ENCODE measurements at regions not wholly inside any gene's neighbourhood (a gene's known extent, or its start where the extent isn't known, plus 50 kb on each side); places are given as distances from the start of the nearest gene placed in this dataset.

DNA sequence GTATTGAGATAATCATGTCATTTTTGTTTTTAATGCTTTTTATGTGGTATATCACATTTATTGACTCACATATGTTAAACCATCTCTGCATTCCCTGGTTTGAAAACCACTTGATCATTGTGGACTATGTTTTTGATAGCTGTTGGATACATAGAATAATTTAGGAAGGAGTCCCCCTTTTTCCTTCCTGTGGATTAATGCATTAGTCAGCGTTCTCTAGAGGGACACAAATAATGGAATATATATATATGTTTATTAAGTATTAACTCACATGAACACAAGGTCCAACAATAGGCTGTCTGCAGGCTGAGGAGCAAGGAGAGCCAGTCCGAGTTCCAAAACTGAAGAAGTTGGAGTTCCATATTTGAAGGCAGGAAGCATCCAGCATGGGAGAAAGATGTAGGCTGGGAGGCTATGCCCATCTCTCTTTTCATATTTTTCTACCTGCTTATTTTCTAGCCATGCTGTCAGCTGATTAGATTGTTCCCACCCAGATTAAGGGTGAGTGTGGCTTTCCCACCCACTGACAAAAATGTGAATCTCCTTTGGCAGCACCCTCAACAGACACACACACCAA is 123.8 kb downstream of the ZNF280B start (continued):
- TF ChIP-seq MAZ (IDR thresholded peaks at IDR 0.05; ENCODE audit: borderline replicate concordance, low read depth, low read length) (no peak), GATA3 (IDR thresholded peaks at IDR 0.05; ENCODE audit: borderline replicate concordance) (no peak), HOXB5 (CRISPR knock-in tag; IDR thresholded peaks at IDR 0.05) (no peak), NR3C1 (IDR thresholded peaks at IDR 0.05) (no peak)

DNA sequence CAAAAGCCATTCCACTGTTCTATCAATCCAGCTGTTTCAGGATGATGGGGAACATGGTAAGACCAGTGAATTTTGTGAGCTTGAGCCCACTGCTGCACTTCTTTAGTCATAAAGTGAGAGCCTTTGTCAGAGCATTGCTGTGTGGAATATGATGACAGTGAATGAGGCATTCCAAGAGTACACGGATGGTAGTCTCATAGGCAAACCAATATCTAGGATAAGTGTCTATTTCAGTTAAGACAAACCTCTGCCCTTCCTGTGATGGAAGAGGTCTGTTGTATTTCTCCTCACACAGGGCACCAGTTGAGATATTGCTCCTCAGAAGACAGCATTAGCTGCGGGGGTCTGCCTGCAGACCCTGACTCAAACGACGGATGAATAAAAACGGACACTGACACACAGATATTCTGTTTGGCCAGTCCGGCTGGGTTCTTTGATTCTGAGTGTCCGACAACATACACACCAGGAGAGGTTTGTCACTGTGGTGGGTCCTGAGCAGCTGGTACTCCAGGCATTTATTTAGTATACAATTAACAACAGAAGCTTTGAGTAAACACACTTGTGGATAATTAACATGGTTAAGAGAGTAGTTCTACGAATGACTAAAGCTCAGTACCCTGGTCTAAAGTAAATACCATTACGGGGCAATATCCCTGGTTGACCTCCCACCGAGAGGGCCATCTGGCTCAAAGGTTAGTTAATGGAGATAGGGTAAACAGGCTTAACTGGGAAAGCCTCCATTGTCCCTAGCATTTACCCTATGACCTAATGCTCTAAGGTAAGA is 121.7 kb downstream of the ZNF280B start:
- ChIA-PET POLR2A (no interaction called here), CTCF (no interaction called here)
- Histone ChIP-seq H3K4me1 (no peaks in the 10 kb centered on the region), H3K9me3 (no peaks in the 10 kb centered on the region), H3K4me2 (no peak overlapping the region), H3K27ac (no peak overlapping the region), H3K4me3 (no peak overlapping the region)
- TF ChIP-seq RFX5 (IDR thresholded peaks at IDR 0.05) (no peak), HOXA7 (CRISPR knock-in tag; IDR thresholded peaks at IDR 0.05) (no peak), TP53 (CRISPR knock-in tag; IDR thresholded peaks at IDR 0.05) (no peak), TFCP2L1 (CRISPR knock-in tag; IDR thresholded peaks at IDR 0.05) (no peak), EHF (CRISPR knock-in tag; IDR thresholded peaks at IDR 0.05) (no peak), ZC3H11A (IDR thresholded peaks at IDR 0.05) (no peak), SMC3 (IDR thresholded peaks at IDR 0.05) (no peak), MAZ (IDR thresholded peaks at IDR 0.05; ENCODE audit: borderline replicate concordance, low read depth, low read length) (no peak), RCOR1 (IDR thresholded peaks at IDR 0.05; ENCODE audit: low read depth, low read length) (no peak), HDAC2 (IDR thresholded peaks at IDR 0.05) (no peak), KDM1A (IDR thresholded peaks at IDR 0.05; ENCODE audit: low read depth) (no peak)
- TF ChIP-seq, protein P1, sequence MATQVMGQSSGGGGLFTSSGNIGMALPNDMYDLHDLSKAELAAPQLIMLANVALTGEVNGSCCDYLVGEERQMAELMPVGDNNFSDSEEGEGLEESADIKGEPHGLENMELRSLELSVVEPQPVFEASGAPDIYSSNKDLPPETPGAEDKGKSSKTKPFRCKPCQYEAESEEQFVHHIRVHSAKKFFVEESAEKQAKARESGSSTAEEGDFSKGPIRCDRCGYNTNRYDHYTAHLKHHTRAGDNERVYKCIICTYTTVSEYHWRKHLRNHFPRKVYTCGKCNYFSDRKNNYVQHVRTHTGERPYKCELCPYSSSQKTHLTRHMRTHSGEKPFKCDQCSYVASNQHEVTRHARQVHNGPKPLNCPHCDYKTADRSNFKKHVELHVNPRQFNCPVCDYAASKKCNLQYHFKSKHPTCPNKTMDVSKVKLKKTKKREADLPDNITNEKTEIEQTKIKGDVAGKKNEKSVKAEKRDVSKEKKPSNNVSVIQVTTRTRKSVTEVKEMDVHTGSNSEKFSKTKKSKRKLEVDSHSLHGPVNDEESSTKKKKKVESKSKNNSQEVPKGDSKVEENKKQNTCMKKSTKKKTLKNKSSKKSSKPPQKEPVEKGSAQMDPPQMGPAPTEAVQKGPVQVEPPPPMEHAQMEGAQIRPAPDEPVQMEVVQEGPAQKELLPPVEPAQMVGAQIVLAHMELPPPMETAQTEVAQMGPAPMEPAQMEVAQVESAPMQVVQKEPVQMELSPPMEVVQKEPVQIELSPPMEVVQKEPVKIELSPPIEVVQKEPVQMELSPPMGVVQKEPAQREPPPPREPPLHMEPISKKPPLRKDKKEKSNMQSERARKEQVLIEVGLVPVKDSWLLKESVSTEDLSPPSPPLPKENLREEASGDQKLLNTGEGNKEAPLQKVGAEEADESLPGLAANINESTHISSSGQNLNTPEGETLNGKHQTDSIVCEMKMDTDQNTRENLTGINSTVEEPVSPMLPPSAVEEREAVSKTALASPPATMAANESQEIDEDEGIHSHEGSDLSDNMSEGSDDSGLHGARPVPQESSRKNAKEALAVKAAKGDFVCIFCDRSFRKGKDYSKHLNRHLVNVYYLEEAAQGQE (IDR thresholded peaks at IDR 0.05) = no peak
- DNase-seq (ENCODE audit: low read depth in 1 of 2, low spot score in 1 of 2) = no peak
- no peak for FAIRE-seq
- no peak for ATAC-seq
- 13% methylated on average over 10 of the region's 10 CpGs for WGBS (ENCODE audit: missing lambda C conversion rate)

DNA sequence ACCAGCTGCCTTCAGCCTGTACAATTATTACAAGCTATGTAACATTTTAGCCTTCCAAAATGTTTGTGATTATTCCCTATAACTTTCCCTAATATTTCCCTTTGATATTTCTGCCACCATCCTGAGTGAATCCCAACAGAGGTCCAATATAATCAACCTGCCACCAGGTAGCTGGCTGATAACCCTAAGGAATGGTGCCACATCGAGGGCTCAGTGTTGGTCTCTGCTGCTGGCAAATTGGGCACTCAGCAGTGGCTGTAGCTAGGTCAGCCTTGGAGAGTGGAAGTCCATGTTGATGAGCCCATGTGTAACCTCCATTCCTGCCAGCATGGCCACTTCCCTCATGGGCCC is 121.2 kb downstream of the ZNF280B start:
- Histone ChIP-seq H3K4me1 (no peaks in the 10 kb centered on the region), H3K4me3 (no peak overlapping the region), H3K9me3 (no peaks in the 10 kb centered on the region; the same call in 2 of the 3 replicates), H3K4me2 (no peak overlapping the region), H3K27ac (no peak overlapping the region)
- DNase-seq (ENCODE audit: low read depth in 1 of 2, low spot score in 1 of 2) (no peak), FAIRE-seq (no peak), ATAC-seq (no peak)
- TF ChIP-seq, protein P2, sequence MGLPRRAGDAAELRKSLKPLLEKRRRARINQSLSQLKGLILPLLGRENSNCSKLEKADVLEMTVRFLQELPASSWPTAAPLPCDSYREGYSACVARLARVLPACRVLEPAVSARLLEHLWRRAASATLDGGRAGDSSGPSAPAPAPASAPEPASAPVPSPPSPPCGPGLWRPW (IDR thresholded peaks at IDR 0.05) = no peak
- no peak for TF ChIP-seq CBX2 (IDR thresholded peaks at IDR 0.05; ENCODE audit: borderline replicate concordance, low read depth)
- no peak for TF ChIP-seq POLR2AphosphoS2 (conservative IDR thresholded peaks at IDR 0.05; ENCODE audit: low read length)
- TF ChIP-seq, protein P3, sequence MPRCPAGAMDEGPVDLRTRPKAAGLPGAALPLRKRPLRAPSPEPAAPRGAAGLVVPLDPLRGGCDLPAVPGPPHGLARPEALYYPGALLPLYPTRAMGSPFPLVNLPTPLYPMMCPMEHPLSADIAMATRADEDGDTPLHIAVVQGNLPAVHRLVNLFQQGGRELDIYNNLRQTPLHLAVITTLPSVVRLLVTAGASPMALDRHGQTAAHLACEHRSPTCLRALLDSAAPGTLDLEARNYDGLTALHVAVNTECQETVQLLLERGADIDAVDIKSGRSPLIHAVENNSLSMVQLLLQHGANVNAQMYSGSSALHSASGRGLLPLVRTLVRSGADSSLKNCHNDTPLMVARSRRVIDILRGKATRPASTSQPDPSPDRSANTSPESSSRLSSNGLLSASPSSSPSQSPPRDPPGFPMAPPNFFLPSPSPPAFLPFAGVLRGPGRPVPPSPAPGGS (IDR thresholded peaks at IDR 0.05) = no peak
- no peak for TF ChIP-seq EHMT2 (IDR thresholded peaks at IDR 0.05; ENCODE audit: low read depth)
- no peak for TF ChIP-seq BHLHE40 (IDR thresholded peaks at IDR 0.05; ENCODE audit: low read depth, low read length)
- POLR2A ChIA-PET = no interaction called here
- CTCF ChIA-PET = no interaction called here
- WGBS (ENCODE audit: missing lambda C conversion rate) = 0% methylated on average over 1 of the region's 1 CpG

Measured in A549 (cell line).